ENCODE measurements at regions not wholly inside any gene's neighbourhood (a gene's known extent, or its start where the extent isn't known, plus 50 kb on each side); places are given as distances from the start of the nearest gene placed in this dataset.
"Not testable (repeated sequence)": the region's sequence is repeated elsewhere in the genome, so short reads cannot be mapped to it uniquely, and the experiment has no call there.

DNA sequence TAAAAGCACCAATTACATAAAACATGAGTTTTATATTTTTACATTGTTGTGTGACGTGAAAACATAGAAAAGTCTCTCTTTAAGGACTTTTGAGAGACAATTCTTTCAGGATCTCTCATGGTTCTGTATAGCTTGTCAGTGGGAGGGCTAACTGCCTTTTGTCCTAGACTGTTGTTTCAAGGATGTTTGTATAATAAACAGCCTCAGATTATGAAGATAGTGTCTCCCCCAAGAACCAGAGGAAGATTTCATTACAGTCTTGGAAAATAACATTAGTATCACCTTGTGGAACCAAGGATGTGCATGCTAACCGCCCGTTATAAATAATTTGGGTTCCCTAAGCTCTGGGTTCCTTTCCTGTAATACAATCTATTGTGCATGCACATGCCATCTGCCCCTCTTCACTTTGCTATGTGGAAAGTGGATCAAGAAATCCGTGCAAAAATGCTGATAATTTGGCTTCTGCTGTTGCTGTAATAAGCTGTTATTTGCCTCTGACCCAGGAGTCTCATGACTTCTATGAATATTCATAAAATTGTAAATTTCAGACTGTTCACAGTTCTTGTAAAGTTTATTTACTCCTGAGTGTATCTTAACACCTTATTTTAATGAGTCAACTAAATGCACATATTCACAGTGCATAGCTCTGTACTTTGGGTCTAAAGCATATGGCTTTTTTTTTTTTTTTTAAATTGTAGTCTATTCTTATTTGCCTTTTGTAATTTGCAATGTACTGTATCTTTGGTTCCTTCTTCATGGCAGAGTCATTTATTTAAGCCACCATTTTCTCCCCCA is 265.5 kb downstream of the PTH2R start:
- TF ChIP-seq, protein P1, sequence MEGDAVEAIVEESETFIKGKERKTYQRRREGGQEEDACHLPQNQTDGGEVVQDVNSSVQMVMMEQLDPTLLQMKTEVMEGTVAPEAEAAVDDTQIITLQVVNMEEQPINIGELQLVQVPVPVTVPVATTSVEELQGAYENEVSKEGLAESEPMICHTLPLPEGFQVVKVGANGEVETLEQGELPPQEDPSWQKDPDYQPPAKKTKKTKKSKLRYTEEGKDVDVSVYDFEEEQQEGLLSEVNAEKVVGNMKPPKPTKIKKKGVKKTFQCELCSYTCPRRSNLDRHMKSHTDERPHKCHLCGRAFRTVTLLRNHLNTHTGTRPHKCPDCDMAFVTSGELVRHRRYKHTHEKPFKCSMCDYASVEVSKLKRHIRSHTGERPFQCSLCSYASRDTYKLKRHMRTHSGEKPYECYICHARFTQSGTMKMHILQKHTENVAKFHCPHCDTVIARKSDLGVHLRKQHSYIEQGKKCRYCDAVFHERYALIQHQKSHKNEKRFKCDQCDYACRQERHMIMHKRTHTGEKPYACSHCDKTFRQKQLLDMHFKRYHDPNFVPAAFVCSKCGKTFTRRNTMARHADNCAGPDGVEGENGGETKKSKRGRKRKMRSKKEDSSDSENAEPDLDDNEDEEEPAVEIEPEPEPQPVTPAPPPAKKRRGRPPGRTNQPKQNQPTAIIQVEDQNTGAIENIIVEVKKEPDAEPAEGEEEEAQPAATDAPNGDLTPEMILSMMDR (IDR thresholded peaks at IDR 0.05; ENCODE audit: insufficient read depth, low read length) = no peak
- no peak for DNase-seq (ENCODE audit: low read depth)
- H3K4me3 ChIP-seq (ENCODE audit: low read depth, low read length) = no peak overlapping the region

DNA sequence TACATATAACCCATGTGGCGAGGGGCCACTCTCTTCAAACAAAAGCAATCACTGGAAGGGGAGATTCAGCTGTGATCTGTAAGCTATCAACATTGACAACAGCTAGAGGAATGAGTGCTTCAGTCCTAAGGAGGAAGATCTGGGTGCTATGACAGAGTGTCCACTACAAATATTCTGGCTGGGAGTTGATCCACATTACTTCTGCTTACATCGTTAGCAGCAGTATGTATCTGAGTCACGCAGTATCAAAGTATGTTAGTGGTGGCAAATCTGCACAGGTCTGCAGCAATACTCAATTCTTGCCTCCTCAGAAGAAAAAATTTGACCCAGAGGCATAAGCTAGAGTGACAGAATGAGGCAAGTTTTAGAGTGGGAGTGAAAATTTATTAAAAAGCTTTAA is 267.0 kb downstream of the PTH2R start:
- TF ChIP-seq, protein P1 (IDR thresholded peaks at IDR 0.05; ENCODE audit: insufficient read depth, low read length) = no peak
- DNase-seq (ENCODE audit: low read depth) = no peak

GRCh38 chr2:208674919-208675318 is 268.3 kb downstream of the PTH2R start:
- TF ChIP-seq, protein P1 (IDR thresholded peaks at IDR 0.05; ENCODE audit: insufficient read depth, low read length) = no peak
- H3K4me3 ChIP-seq (ENCODE audit: low read depth, low read length) = no peak overlapping the region
- DNase-seq (ENCODE audit: low read depth) = no peak

More for the DNA sequence above, 267.0 kb downstream of the PTH2R start:
- H3K4me3 ChIP-seq (ENCODE audit: low read depth, low read length) = no peak overlapping the region

DNA sequence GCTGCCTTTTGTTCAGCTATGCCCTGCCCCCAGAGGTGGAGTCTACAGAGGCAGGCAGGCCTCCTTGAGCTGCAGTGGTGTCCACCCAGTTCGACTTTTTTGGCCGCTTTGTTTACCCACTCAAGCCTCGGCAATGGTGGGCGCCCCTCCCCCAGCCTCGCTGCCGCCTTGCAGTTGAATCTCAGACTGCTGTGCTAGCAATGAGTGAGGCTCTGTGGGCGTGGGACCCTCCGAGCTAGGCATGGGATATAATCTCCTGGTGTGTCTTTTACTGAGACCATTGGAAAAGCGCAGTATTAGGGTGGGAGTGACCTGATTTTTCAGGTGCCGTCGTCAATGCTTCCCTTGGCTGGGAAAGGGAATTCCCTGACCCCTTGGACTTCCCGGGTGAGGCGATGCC is 279.3 kb downstream of the PTH2R start:
- not testable (repeated sequence) for H3K4me3 ChIP-seq (ENCODE audit: low read depth, low read length); DNase-seq (ENCODE audit: low read depth)

DNA sequence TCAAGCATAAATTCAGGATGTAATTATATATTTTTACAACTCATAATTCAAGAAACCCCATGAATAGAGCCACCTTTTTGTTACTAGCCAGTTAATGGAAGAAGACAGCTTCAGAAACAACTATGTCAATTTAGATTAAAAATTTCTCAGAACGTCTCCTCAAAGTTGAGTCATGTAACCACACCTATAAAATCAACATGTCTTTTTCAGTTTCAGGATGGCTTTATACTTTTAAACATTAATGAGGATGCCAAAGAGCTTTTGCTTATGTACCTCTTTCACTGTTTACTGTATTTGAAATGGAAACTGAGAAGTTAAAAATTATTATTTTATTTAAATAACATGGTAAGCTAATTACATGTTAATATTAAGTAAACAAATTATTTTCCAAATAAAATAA is 280.1 kb downstream of the PTH2R start:
- H3K4me3 ChIP-seq (ENCODE audit: low read depth, low read length) = no peak overlapping the region
- TF ChIP-seq, protein P1 (IDR thresholded peaks at IDR 0.05; ENCODE audit: insufficient read depth, low read length) = no peak
- DNase-seq (ENCODE audit: low read depth) = no peak

- not testable (repeated sequence) for DNase-seq (ENCODE audit: low read depth); H3K4me3 ChIP-seq (ENCODE audit: low read depth, low read length)
Measured at GRCh38 chr2:208687720-208688119, 281.1 kb downstream of the PTH2R start.

DNA sequence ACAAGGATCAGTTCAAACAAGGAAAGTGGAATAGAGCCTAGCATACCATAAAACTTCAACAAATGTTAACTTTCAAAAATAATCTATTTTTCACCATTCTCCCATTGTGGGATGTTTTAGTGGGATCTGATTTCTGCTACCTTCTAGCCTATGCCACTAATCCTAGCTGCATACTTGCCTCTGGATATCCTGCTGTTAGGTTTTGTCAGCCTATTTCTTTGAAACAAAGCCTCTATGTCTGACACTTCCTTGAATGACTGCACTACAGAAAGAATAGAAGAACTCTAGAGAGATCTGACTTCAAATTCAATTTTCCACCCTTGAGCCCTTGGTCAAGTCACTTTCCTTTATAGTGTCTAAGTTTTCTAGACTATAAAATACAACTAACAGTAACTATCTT is 291.5 kb downstream of the PTH2R start:
- TF ChIP-seq, protein P1 (IDR thresholded peaks at IDR 0.05; ENCODE audit: insufficient read depth, low read length) = no peak
- DNase-seq (ENCODE audit: low read depth) = no peak
- H3K4me3 ChIP-seq (ENCODE audit: low read depth, low read length) = no peak overlapping the region

- no peak for DNase-seq (ENCODE audit: low read depth)
- TF ChIP-seq, protein P1 (IDR thresholded peaks at IDR 0.05; ENCODE audit: insufficient read depth, low read length) = no peak
Measured at GRCh38 chr2:208708486-208708885, 301.9 kb downstream of the PTH2R start.

More at GRCh38 chr2:208708486-208708885, 301.9 kb downstream of the PTH2R start:
- H3K4me3 ChIP-seq (ENCODE audit: low read depth, low read length) = no peak overlapping the region

All from fibroblast of the aortic adventitia (primary cell).